Tibial nerve (tissue), 3 donors: ENCODE measurements at regions not wholly inside any gene's neighbourhood (a gene's known extent, or its start where the extent isn't known, plus 50 kb on each side); places are given as distances from the start of the nearest gene placed in this dataset.

Experiments used
- CTCF ChIP-seq, 5 experiments: fragments of 200-600 bp in 3 of 5; fragments of 450-650 bp in 2 of 5; sonication (generic) in 3 of 5; IDR thresholded peaks; one replicate each; pipeline ENCODE4 v1.5.1; 2016 to 2019; ENCODE audit warnings: antibody characterized with exemption in 5 of 5, mild to moderate bottlenecking in 3 of 5, moderate library complexity in 2 of 5
- POLR2A ChIP-seq, 2 donors: fragments of 450-650 bp; IDR thresholded peaks; one replicate each; pipeline ENCODE4 v1.6.1; 2017; ENCODE audit warnings: antibody characterized with exemption in 2 of 2, mild to moderate bottlenecking in 2 of 2, moderate library complexity in 2 of 2

GRCh38 chr12:125861299-125862281 lies 796.4 kb downstream of the AACS start:
- TF ChIP-seq CTCF (IDR thresholded peaks at IDR 0.05) (no peak), POLR2A (IDR thresholded peaks at IDR 0.05) (no peak)
